H9 (cell line): ENCODE measurements at regions not wholly inside any gene's neighbourhood (a gene's known extent, or its start where the extent isn't known, plus 50 kb on each side); places are given as distances from the start of the nearest gene placed in this dataset.

Experiments
- DNase-seq: peaks from one replicate; pipeline ENCODE4 v3.0.0-alpha.2; 2017
- H2AFZ ChIP-seq: one replicate; pipeline ENCODE4 v1.6.1; 2013; ENCODE audit warnings: mild to moderate bottlenecking, low read length, control low read depth, moderate library complexity
- H2AK5ac ChIP-seq: 2 replicates; pipeline ENCODE4 v1.6.1; 2013; ENCODE audit warnings: low read length, control low read depth, mixed read lengths; ENCODE audit not compliant: insufficient read length
- H2BK120ac ChIP-seq: one replicate; pipeline ENCODE4 v1.6.1; 2013; ENCODE audit warnings: low read depth, mild to moderate bottlenecking, low read length, control low read depth, inconsistent platforms; ENCODE audit not compliant: poor library complexity, severe bottlenecking
- H2BK12ac ChIP-seq: 2 replicates; pipeline ENCODE4 v1.6.1; 2013; ENCODE audit warnings: low read length, control low read depth, mixed read lengths, low read depth; ENCODE audit not compliant: insufficient read length
- H2BK15ac ChIP-seq: 2 replicates; pipeline ENCODE4 v1.6.1; 2013; ENCODE audit warnings: low read depth, low read length, control low read depth
- H2BK20ac ChIP-seq: one replicate; pipeline ENCODE4 v1.6.1; 2013; ENCODE audit warnings: low read depth, mild to moderate bottlenecking, low read length, control low read depth, inconsistent platforms; ENCODE audit not compliant: poor library complexity, severe bottlenecking
- H2BK5ac ChIP-seq: 2 replicates; pipeline ENCODE4 v1.6.1; 2013; ENCODE audit warnings: low read length, control low read depth, mixed read lengths; ENCODE audit not compliant: insufficient read length
- H3K14ac ChIP-seq: 2 replicates; pipeline ENCODE4 v1.6.1; 2013; ENCODE audit warnings: low read length, control low read depth; ENCODE audit not compliant: insufficient read depth
- H3K18ac ChIP-seq: 2 replicates; pipeline ENCODE4 v1.6.1; 2013; ENCODE audit warnings: low read depth, mild to moderate bottlenecking, mixed read lengths, low read length, control low read depth; ENCODE audit not compliant: insufficient read length
- H3K23ac ChIP-seq: 2 replicates; pipeline ENCODE4 v1.6.1; 2013; ENCODE audit warnings: low read length, control low read depth, mixed read lengths, low read depth; ENCODE audit not compliant: insufficient read length
- H3K23me2 ChIP-seq: 2 replicates; pipeline ENCODE4 v1.6.1; 2013; ENCODE audit warnings: low read depth, mild to moderate bottlenecking, mixed read lengths, low read length, control low read depth; ENCODE audit not compliant: insufficient read length, poor library complexity, severe bottlenecking
- H3K27ac ChIP-seq: 2 replicates; pipeline ENCODE4 v1.5.1; 2013; ENCODE audit warnings: low read length, control low read depth, mixed read lengths, low read depth; ENCODE audit not compliant: insufficient read length
- H3K27me3 ChIP-seq: 2 replicates; pipeline ENCODE4 v1.6.1; 2013; ENCODE audit warnings: low read length, control low read depth, inconsistent platforms; ENCODE audit not compliant: insufficient read depth
- H3K4ac ChIP-seq: 2 replicates; pipeline ENCODE4 v1.6.1; 2013; ENCODE audit warnings: low read depth, mild to moderate bottlenecking, control low read depth, inconsistent platforms, low read length, moderate library complexity
- H3K4me1 ChIP-seq: 2 replicates; pipeline ENCODE4 v1.6.1; 2013; ENCODE audit warnings: low read length, control low read depth, inconsistent platforms; ENCODE audit not compliant: insufficient read depth
- H3K4me2 ChIP-seq: 2 replicates; pipeline ENCODE4 v1.6.1; 2013; ENCODE audit warnings: low read length, control low read depth, mixed read lengths; ENCODE audit not compliant: insufficient read length, insufficient read depth
- H3K56ac ChIP-seq: 2 replicates; pipeline ENCODE4 v1.6.1; 2013; ENCODE audit warnings: low read depth, mild to moderate bottlenecking, mixed read lengths, low read length, control low read depth; ENCODE audit not compliant: insufficient read length
- H3K79me1 ChIP-seq: 2 replicates; pipeline ENCODE4 v1.6.1; 2013; ENCODE audit warnings: low read depth, mild to moderate bottlenecking, moderate library complexity, low read length, control low read depth, inconsistent platforms; ENCODE audit not compliant: insufficient read depth, poor library complexity, severe bottlenecking
- H3K79me2 ChIP-seq: 2 replicates; pipeline ENCODE4 v1.6.1; 2013; ENCODE audit warnings: low read length, control low read depth, inconsistent platforms; ENCODE audit not compliant: insufficient read depth
- H3K9ac ChIP-seq: 2 replicates; pipeline ENCODE4 v1.6.1; 2013; ENCODE audit warnings: low read length, control low read depth, mixed read lengths; ENCODE audit not compliant: insufficient read length; ENCODE audit errors: extremely low read depth
- H3K9me3 ChIP-seq: one replicate; pipeline ENCODE4 v1.6.1; 2013; ENCODE audit warnings: low read depth, low read length, inconsistent platforms; ENCODE audit not compliant: control insufficient read depth
- H3T11ph ChIP-seq: one replicate; pipeline ENCODE4 v1.6.1; 2013; ENCODE audit warnings: mild to moderate bottlenecking, low read length, control low read depth, inconsistent platforms
- H4K20me1 ChIP-seq: one replicate; pipeline ENCODE4 v1.6.1; 2013; ENCODE audit not compliant: control insufficient read depth, insufficient read length, insufficient read depth
- H4K5ac ChIP-seq: 2 replicates; pipeline ENCODE4 v1.6.1; 2013; ENCODE audit warnings: low read depth, mild to moderate bottlenecking, mixed read lengths, low read length, control low read depth; ENCODE audit not compliant: insufficient read length
- H4K8ac ChIP-seq: replicated peaks from 2 replicates; pipeline ENCODE4 v1.6.1; 2013; ENCODE audit warnings: low read length, control low read depth, mixed read lengths, low read depth; ENCODE audit not compliant: insufficient read length
- H4K91ac ChIP-seq: 2 replicates; pipeline ENCODE4 v1.6.1; 2013; ENCODE audit warnings: low read depth, mild to moderate bottlenecking, moderate library complexity, mixed read lengths, low read length, control low read depth; ENCODE audit not compliant: insufficient read length
- H3K27ac Mint-ChIP-seq, 3 experiments: 2 replicates in 2 of 3; 3 replicates in 1 of 3; pipeline ENCODE4 v1.8.0; 2020 to 2021; ENCODE audit warnings: mixed read lengths in 3 of 3, mild to moderate bottlenecking in 1 of 3, moderate library complexity in 1 of 3
- H3K27me3 Mint-ChIP-seq: 2 replicates; pipeline ENCODE4 v1.8.0; 2021; ENCODE audit warnings: low read depth, mild to moderate bottlenecking, moderate library complexity, mixed read lengths
- H3K36me3 Mint-ChIP-seq, 3 experiments: 2 replicates in 2 of 3; 3 replicates in 1 of 3; pipeline ENCODE4 v1.8.0; 2020 to 2021; ENCODE audit warnings: low read depth in 3 of 3, mixed read lengths in 3 of 3; ENCODE audit not compliant: insufficient read depth in 1 of 3
- H3K4me1 Mint-ChIP-seq, 2 experiments: 2 replicates each; pipeline ENCODE4 v1.8.0; 2020; ENCODE audit warnings: mixed read lengths in 2 of 2
- H3K4me3 Mint-ChIP-seq, 2 experiments: 2 replicates in 1 of 2; 3 replicates in 1 of 2; pipeline ENCODE4 v1.8.0; 2020 to 2021; ENCODE audit warnings: mild to moderate bottlenecking in 2 of 2, mixed read lengths in 2 of 2, moderate library complexity in 1 of 2
- H3K9me3 Mint-ChIP-seq, 2 experiments: 2 replicates in 1 of 2; 3 replicates in 1 of 2; pipeline ENCODE4 v1.8.0; 2020; ENCODE audit warnings: mild to moderate bottlenecking in 2 of 2, mixed read lengths in 2 of 2, moderate library complexity in 1 of 2
- CTCF ChIP-seq: fragments of 200-600 bp; sonication (generic); conservative IDR thresholded peaks from 3 replicates; pipeline ENCODE4 v1.8.0; 2021; ENCODE audit warnings: antibody characterized with exemption, mild to moderate bottlenecking
- WGBS: extraction: QIAGEN DNeasy Blood & Tissue Kit; methylation state at CpG from one replicate; pipeline ENCODE4 v1.1.7; 2013; ENCODE audit warnings: missing lambda C conversion rate, low lambda C conversion rate, mixed read lengths; ENCODE audit not compliant: insufficient read length; ENCODE audit errors: extremely low coverage; 5-methylcytosine and 5-hydroxymethylcytosine counted together

GRCh38 chr15:31574766-31575165 lies 248.1 kb downstream of the KLF13 start:
- no peak for DNase-seq
- no peak overlapping the region for H3K4me3 Mint-ChIP-seq
- H3K27me3 Mint-ChIP-seq: no peaks in the 10 kb centered on the region
- H3K4ac ChIP-seq: no peak overlapping the region
- no peak overlapping the region for H3K56ac ChIP-seq
- H3K36me3 Mint-ChIP-seq: peaks cover 0 to 2% (median 1%) of the 10 kb centered on the region in 3 experiments; a peak in 5 of 7 replicates
- no peak overlapping the region for H4K91ac ChIP-seq
- no peak overlapping the region for H3K9ac ChIP-seq
- H2BK5ac ChIP-seq: no peak overlapping the region
- no peaks in the 10 kb centered on the region for H3K79me2 ChIP-seq
- no peak overlapping the region for H2AK5ac ChIP-seq
- no CpG with 5 or more reads among the region's 1 CpG for WGBS
- peaks cover 44 to 51% of the 10 kb centered on the region in 2 experiments for H3K4me1 Mint-ChIP-seq
- H2BK12ac ChIP-seq: no peak overlapping the region
- H3K9me3 ChIP-seq: no peaks in the 10 kb centered on the region
- H3K18ac ChIP-seq: no peak overlapping the region
- H3K23me2 ChIP-seq: no peaks in the 10 kb centered on the region
- H3K27ac Mint-ChIP-seq: peak overlapping the region; percentile 5 to 51 (median 35); a peak in 5 of 7 replicates
- no peak overlapping the region for H3K23ac ChIP-seq
- no peak overlapping the region for H3T11ph ChIP-seq
- H3K27ac ChIP-seq: no peak overlapping the region
- H4K5ac ChIP-seq: no peak overlapping the region
- no peak overlapping the region for H3K14ac ChIP-seq
- no peaks in the 10 kb centered on the region for H3K27me3 ChIP-seq
- no peaks in the 10 kb centered on the region for H4K20me1 ChIP-seq
- no peak for TF ChIP-seq CTCF
- H3K79me1 ChIP-seq: no peaks in the 10 kb centered on the region
- H2AFZ ChIP-seq: no peak overlapping the region
- peaks cover 3% of the 10 kb centered on the region for H3K4me1 ChIP-seq
- H3K9me3 Mint-ChIP-seq: peaks cover under 1% of the 10 kb centered on the region in 2 experiments; a peak in 1 of 5 replicates
- no peak overlapping the region for H2BK15ac ChIP-seq
- H4K8ac ChIP-seq: no peak overlapping the region
- H2BK20ac ChIP-seq: no peak overlapping the region
- H3K4me2 ChIP-seq: no peak overlapping the region
- no peak overlapping the region for H2BK120ac ChIP-seq
